Naive B cell (primary cell): ENCODE measurements at regions not wholly inside any gene's neighbourhood (a gene's known extent, or its start where the extent isn't known, plus 50 kb on each side); places are given as distances from the start of the nearest gene placed in this dataset.

ENCODE experiments used
- ATAC-seq, 2 donors: fragments of 150-1000 bp; cut with Tn5 transposase; 2 replicates each; pipeline ENCODE4 v1.10.0; 2021; ENCODE audit warnings: low read depth in 2 of 2, mild to moderate bottlenecking in 2 of 2, moderate library complexity in 2 of 2
- DNase-seq: peaks from one replicate; pipeline ENCODE4 v3.0.0; 2022
- H3K27ac Mint-ChIP-seq, 6 donors: one replicate each; pipeline ENCODE4 v1.8.0; 2020 to 2022; ENCODE audit warnings: mild to moderate bottlenecking in 6 of 6, mixed read lengths in 6 of 6, moderate library complexity in 5 of 6, inconsistent platforms in 2 of 6
- H3K27me3 Mint-ChIP-seq, 3 donors: one replicate each; pipeline ENCODE4 v1.8.0; 2021 to 2022; ENCODE audit warnings: mixed read lengths in 3 of 3, mild to moderate bottlenecking in 1 of 3
- H3K36me3 Mint-ChIP-seq, 2 donors: one replicate each; pipeline ENCODE4 v1.8.0; 2020 to 2022; ENCODE audit warnings: mixed read lengths in 2 of 2, inconsistent platforms in 1 of 2, mild to moderate bottlenecking in 1 of 2
- H3K4me1 Mint-ChIP-seq, 3 donors: one replicate each; pipeline ENCODE4 v1.8.0; 2020 to 2022; ENCODE audit warnings: mixed read lengths in 3 of 3, inconsistent platforms in 1 of 3, mild to moderate bottlenecking in 1 of 3, moderate library complexity in 1 of 3
- H3K4me3 Mint-ChIP-seq, 8 donors: one replicate each; pipeline ENCODE4 v1.8.0; 2020 to 2022; ENCODE audit warnings: mild to moderate bottlenecking in 8 of 8, mixed read lengths in 8 of 8, moderate library complexity in 8 of 8, inconsistent platforms in 2 of 8
- H3K9me3 Mint-ChIP-seq, 7 donors: one replicate each; pipeline ENCODE4 v1.8.0; 2020 to 2022; ENCODE audit warnings: mixed read lengths in 7 of 7, mild to moderate bottlenecking in 5 of 7, inconsistent platforms in 2 of 7, moderate library complexity in 1 of 7

DNA sequence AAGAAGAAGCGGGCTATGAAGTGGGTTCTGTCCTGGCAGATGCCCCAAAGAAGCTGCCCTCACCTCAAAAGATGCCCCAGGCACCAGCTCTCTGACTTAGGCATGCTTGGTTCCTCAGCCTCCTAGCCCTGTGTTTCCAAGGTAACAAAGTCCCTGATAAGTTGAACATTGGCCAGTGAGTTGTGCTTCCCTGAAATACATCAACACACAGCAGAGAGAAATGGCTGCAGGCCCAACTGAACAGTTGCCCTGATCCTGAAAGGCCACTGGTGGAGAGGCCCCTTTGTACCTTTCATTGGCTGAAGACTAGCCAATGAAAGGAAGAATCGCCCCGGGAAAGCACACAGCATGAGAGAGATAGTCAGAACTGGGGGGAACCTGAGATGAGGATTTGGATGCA lies 169.9 kb upstream of the CTNNB1 start:
- Mint-ChIP-seq H3K4me3 (no peak overlapping the region), H3K27ac (peak overlapping the region in 1 of 6 donors; percentile 2)
- DNase-seq: no peak

DNA sequence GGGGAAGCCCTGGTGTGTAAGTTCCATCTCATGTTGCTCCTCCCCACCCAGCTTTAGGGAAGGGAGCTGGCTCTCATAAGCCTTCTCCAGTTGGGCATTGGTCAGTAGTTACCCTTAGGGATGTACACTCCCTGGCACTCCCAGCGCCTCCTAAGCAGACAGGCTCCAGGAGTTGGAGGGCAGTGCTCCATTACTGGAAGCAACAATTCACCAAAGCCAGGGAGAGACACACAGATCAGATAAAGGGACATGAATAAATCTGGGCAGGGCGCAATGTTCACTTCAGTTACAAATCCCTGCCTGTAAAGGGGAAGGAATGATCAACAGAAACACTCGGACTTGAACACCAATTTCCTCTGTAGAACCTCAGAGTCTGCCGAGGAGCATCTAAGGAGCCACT lies 169.1 kb upstream of the CTNNB1 start:
- H3K4me3 Mint-ChIP-seq: no peak overlapping the region
- no peaks in the 10 kb centered on the region for H3K9me3 Mint-ChIP-seq
- peaks cover 0 to 15% (median 8%) of the 10 kb centered on the region in 3 donors for H3K27me3 Mint-ChIP-seq
- DNase-seq (no peak), ATAC-seq (no peak)
- H3K4me1 Mint-ChIP-seq: no peaks in the 10 kb centered on the region
- H3K27ac Mint-ChIP-seq: no peak overlapping the region
- H3K36me3 Mint-ChIP-seq: no peaks in the 10 kb centered on the region

More for the DNA sequence above, 169.9 kb upstream of the CTNNB1 start:
- no peak for ATAC-seq
- peaks cover 0 to 15% (median 8%) of the 10 kb centered on the region in 3 donors for H3K27me3 Mint-ChIP-seq
- H3K9me3 Mint-ChIP-seq: no peaks in the 10 kb centered on the region
- no peaks in the 10 kb centered on the region for H3K36me3 Mint-ChIP-seq
- H3K4me1 Mint-ChIP-seq: no peaks in the 10 kb centered on the region

DNA sequence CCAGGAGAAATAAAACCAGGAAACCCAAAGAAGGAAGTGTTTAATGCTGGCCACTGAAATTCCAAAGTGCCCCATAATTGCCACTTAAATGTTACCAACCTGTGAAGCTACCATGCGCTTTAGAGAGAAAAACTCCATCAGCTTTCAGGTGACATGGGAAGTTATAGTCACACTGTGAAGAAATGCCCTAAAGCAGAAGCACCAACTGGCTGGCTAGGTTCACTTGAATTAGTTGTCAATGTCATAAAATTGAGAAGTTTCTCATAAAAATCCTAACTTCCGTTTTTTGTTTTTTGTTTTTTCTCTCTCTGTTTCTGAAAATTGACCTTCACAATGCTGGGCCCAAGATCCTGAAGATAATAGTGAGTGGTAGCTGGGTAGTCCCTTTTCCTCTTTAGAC lies 167.9 kb upstream of the CTNNB1 start:
- H3K27ac Mint-ChIP-seq: no peak overlapping the region
- H3K4me3 Mint-ChIP-seq: no peak overlapping the region
- H3K9me3 Mint-ChIP-seq: no peaks in the 10 kb centered on the region
- H3K4me1 Mint-ChIP-seq: no peaks in the 10 kb centered on the region
- peaks cover 0 to 15% (median 8%) of the 10 kb centered on the region in 3 donors for H3K27me3 Mint-ChIP-seq
- no peaks in the 10 kb centered on the region for H3K36me3 Mint-ChIP-seq
- ATAC-seq (no peak), DNase-seq (no peak)

GRCh38 chr3:41033956-41034519 lies 165.3 kb upstream of the CTNNB1 start:
- Mint-ChIP-seq H3K4me1 (peaks cover 6 to 10% (median 10%) of the 10 kb centered on the region in 3 donors), H3K27ac (no peak overlapping the region), H3K36me3 (no peaks in the 10 kb centered on the region), H3K4me3 (no peak overlapping the region), H3K27me3 (peaks cover 5 to 25% (median 8%) of the 10 kb centered on the region in 3 donors), H3K9me3 (no peaks in the 10 kb centered on the region)
- DNase-seq (no peak), ATAC-seq (no peak)

- H3K27ac Mint-ChIP-seq: peak overlapping the region in 1 of 6 donors; percentile 16
- H3K4me1 Mint-ChIP-seq: peaks cover 6 to 10% (median 10%) of the 10 kb centered on the region in 3 donors
- no peaks in the 10 kb centered on the region for H3K9me3 Mint-ChIP-seq
- H3K4me3 Mint-ChIP-seq: no peak overlapping the region
- no peaks in the 10 kb centered on the region for H3K36me3 Mint-ChIP-seq
- no peak for ATAC-seq
- DNase-seq: no peak
- peaks cover 4 to 19% (median 5%) of the 10 kb centered on the region in 3 donors for H3K27me3 Mint-ChIP-seq
Observed at GRCh38 chr3:41035456-41036022, 163.8 kb upstream of the CTNNB1 start.

GRCh38 chr3:41037651-41038334 lies 161.5 kb upstream of the CTNNB1 start:
- H3K27ac Mint-ChIP-seq: no peak overlapping the region
- H3K27me3 Mint-ChIP-seq: peaks cover 4 to 21% (median 5%) of the 10 kb centered on the region in 3 donors
- H3K9me3 Mint-ChIP-seq: no peaks in the 10 kb centered on the region
- peaks cover 6 to 10% (median 10%) of the 10 kb centered on the region in 3 donors for H3K4me1 Mint-ChIP-seq
- H3K4me3 Mint-ChIP-seq: no peak overlapping the region
- no peak for DNase-seq
- no peaks in the 10 kb centered on the region for H3K36me3 Mint-ChIP-seq
- ATAC-seq: no peak

GRCh38 chr3:41040256-41040655 lies 159.0 kb upstream of the CTNNB1 start:
- no peak for DNase-seq
- H3K9me3 Mint-ChIP-seq: no peaks in the 10 kb centered on the region
- peaks cover 5 to 29% (median 11%) of the 10 kb centered on the region in 3 donors for H3K27me3 Mint-ChIP-seq
- H3K36me3 Mint-ChIP-seq: no peaks in the 10 kb centered on the region
- H3K27ac Mint-ChIP-seq: no peak overlapping the region
- H3K4me1 Mint-ChIP-seq: peaks cover 6 to 10% (median 10%) of the 10 kb centered on the region in 3 donors
- no peak for ATAC-seq
- no peak overlapping the region for H3K4me3 Mint-ChIP-seq

DNA sequence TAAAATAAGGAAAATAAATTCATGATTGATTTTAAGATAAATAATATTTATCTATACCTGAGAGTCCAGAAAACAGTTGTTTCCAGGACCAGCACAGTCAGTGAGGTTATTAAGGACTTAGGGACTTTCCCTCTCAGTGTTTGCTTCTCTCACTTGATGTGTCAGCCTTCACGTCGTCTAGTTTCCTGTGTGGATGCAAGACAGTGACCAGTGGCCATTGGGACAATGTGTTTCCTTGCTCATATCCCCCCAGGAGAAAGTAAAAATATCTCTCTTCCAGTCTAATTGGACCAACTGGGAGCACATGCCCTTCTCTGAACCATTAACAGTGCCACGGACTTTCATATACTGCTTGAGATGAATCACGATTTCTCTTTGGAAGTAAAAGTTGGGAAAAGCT lies 157.8 kb upstream of the CTNNB1 start:
- Mint-ChIP-seq H3K4me3 (no peak overlapping the region), H3K9me3 (no peaks in the 10 kb centered on the region), H3K27ac (no peak overlapping the region), H3K36me3 (no peaks in the 10 kb centered on the region), H3K4me1 (peaks cover 6 to 10% (median 10%) of the 10 kb centered on the region in 3 donors), H3K27me3 (peaks cover 5 to 29% (median 11%) of the 10 kb centered on the region in 3 donors)
- DNase-seq (no peak), ATAC-seq (no peak)

DNA sequence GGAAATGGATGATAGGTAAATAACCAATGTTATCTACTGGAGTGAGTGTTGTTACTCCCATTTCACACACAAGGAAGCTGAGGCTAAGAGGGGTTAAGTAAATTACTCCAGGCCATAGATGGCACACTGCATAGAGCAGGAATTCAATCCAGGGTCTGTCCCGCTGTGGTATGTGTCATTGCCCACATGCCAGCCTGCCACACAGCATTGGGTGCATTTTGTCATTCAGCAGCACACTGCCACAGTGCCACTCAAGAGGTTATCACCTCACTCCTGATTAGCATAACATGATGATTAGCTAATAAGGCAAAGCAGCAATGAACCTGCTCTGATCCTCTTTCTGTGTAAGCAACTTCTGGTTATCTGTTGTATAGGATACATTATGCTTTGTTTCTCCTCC lies 157.4 kb upstream of the CTNNB1 start:
- no peak overlapping the region for H3K4me3 Mint-ChIP-seq
- DNase-seq (no peak), ATAC-seq (no peak)
- peaks cover 5 to 29% (median 11%) of the 10 kb centered on the region in 3 donors for H3K27me3 Mint-ChIP-seq
- H3K4me1 Mint-ChIP-seq: peaks cover 6 to 10% (median 10%) of the 10 kb centered on the region in 3 donors
- H3K36me3 Mint-ChIP-seq: no peaks in the 10 kb centered on the region
- peaks cover 0 to 2% (median 0%) of the 10 kb centered on the region in 7 donors for H3K9me3 Mint-ChIP-seq
- H3K27ac Mint-ChIP-seq: no peak overlapping the region

GRCh38 chr3:41044523-41044922 lies 154.8 kb upstream of the CTNNB1 start:
- peaks cover 0 to 15% (median 4%) of the 10 kb centered on the region in 7 donors for H3K9me3 Mint-ChIP-seq
- no peaks in the 10 kb centered on the region for H3K4me1 Mint-ChIP-seq
- no peak overlapping the region for H3K27ac Mint-ChIP-seq
- no peaks in the 10 kb centered on the region for H3K36me3 Mint-ChIP-seq
- no peak overlapping the region for H3K4me3 Mint-ChIP-seq
- ATAC-seq (no peak), DNase-seq (no peak)
- H3K27me3 Mint-ChIP-seq: peaks cover 0 to 18% (median 14%) of the 10 kb centered on the region in 3 donors

- no peak for ATAC-seq
- H3K4me1 Mint-ChIP-seq: no peaks in the 10 kb centered on the region
- DNase-seq: no peak
- peak overlapping the region in 1 of 6 donors; percentile 4 for H3K27ac Mint-ChIP-seq
- H3K36me3 Mint-ChIP-seq: no peaks in the 10 kb centered on the region
- peaks cover 2 to 18% (median 14%) of the 10 kb centered on the region in 3 donors for H3K27me3 Mint-ChIP-seq
- H3K9me3 Mint-ChIP-seq: peaks cover 0 to 15% (median 4%) of the 10 kb centered on the region in 7 donors
- H3K4me3 Mint-ChIP-seq: no peak overlapping the region
Observed at GRCh38 chr3:41045491-41045890, 153.8 kb upstream of the CTNNB1 start.

- Mint-ChIP-seq H3K27me3 (peaks cover 15 to 25% (median 18%) of the 10 kb centered on the region in 3 donors), H3K27ac (no peak overlapping the region), H3K36me3 (peaks cover 0 to 8% of the 10 kb centered on the region in 2 donors), H3K4me3 (no peak overlapping the region), H3K4me1 (no peaks in the 10 kb centered on the region), H3K9me3 (peaks cover 0 to 15% (median 5%) of the 10 kb centered on the region in 7 donors)
- no peak for DNase-seq
- no peak for ATAC-seq
Observed at GRCh38 chr3:41050144-41050543, 149.2 kb upstream of the CTNNB1 start.

DNA sequence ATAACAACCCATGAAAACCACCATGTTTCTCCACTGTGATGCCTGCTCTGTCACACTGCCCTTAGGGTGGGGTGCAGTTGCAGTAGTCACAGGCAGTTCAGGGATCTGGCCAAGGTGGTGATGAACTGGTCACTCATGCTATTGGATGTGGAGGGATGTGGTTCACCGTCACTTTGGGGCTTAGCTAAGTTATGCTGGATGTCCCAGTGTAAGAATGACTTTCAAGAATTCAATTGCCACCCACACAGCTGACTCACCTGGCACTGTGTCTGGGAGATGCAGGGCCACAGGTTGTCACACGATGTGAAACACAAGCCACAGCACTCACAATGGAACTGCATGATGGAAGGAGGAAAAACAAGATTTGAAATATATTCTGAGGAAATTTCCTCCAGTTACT lies 146.1 kb upstream of the CTNNB1 start:
- no peak for DNase-seq
- ATAC-seq: no peak
- no peak overlapping the region for H3K4me3 Mint-ChIP-seq
- no peak overlapping the region for H3K27ac Mint-ChIP-seq
- H3K27me3 Mint-ChIP-seq: peaks cover 15 to 21% (median 18%) of the 10 kb centered on the region in 3 donors
- H3K4me1 Mint-ChIP-seq: no peaks in the 10 kb centered on the region
- H3K36me3 Mint-ChIP-seq: peaks cover 0 to 8% of the 10 kb centered on the region in 2 donors
- H3K9me3 Mint-ChIP-seq: peaks cover 0 to 7% (median 0%) of the 10 kb centered on the region in 7 donors

- DNase-seq (no peak), ATAC-seq (no peak)
- H3K4me3 Mint-ChIP-seq: no peak overlapping the region
- H3K36me3 Mint-ChIP-seq: no peaks in the 10 kb centered on the region
- peaks cover 0 to 3% (median 0%) of the 10 kb centered on the region in 7 donors for H3K9me3 Mint-ChIP-seq
- no peaks in the 10 kb centered on the region for H3K4me1 Mint-ChIP-seq
- peak overlapping the region in 1 of 6 donors; percentile 24 for H3K27ac Mint-ChIP-seq
- peaks cover 17 to 32% (median 25%) of the 10 kb centered on the region in 3 donors for H3K27me3 Mint-ChIP-seq
Observed at GRCh38 chr3:41060106-41060505, 139.2 kb upstream of the CTNNB1 start.
